ENCODE measurements at regions not wholly inside any gene's neighbourhood (a gene's known extent, or its start where the extent isn't known, plus 50 kb on each side); places are given as distances from the start of the nearest gene placed in this dataset.

DNA sequence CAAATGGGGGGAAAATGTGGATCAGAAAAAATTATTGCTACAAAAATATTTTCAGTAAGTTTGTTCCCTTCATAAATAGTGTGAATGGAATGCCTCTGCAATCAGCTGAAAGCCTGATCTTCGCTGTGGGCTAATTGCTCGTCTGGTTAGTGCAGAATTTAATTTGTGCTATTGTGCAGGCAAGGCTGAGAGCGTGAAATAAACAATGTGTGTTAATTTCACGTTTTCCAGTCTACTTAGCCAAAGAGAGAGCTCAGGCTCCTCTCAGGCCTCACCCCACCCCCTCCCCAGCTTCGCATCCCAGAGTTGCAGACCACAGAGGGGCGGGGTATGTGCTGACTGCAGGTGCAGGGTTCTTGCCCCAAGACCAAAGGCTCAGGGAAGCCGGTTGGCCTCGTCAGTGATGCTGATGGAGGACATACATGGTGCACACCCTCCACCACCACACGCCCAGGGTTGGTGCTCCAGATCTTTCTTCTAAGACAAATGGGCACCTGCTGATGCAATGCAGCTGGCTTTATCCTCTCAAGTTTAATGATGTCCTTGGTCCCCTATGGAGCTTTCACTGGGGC, 302.6 kb upstream of the SLC14A2 start:
- no peaks in the 10 kb centered on the region for H3K9me2 ChIP-seq (replicated peaks; ENCODE audit: low read length)
- no peaks in the 10 kb centered on the region for H3K27me3 ChIP-seq (ENCODE audit: low read length)
- no peak for DNase-seq
- H3K9ac ChIP-seq (ENCODE audit: low read length): no peak overlapping the region
- no peak for TF ChIP-seq CTCF (conservative IDR thresholded peaks at IDR 0.05; ENCODE audit: low read depth, low read length)
- no peak for TF ChIP-seq EZH2phosphoT487 (IDR thresholded peaks at IDR 0.05; ENCODE audit: borderline replicate concordance, low read length)
- no peak for TF ChIP-seq EZH2 (IDR thresholded peaks at IDR 0.05; ENCODE audit: low read length, unreplicated experiment)
- intact Hi-C loops (cut with micrococcal nuclease): no loop called here
- no peak overlapping the region for H3K4me3 ChIP-seq (ENCODE audit: low read length)
- BruUV-seq (replicated peaks): no TSS peak
- no peaks in the 10 kb centered on the region for H3K4me1 ChIP-seq (ENCODE audit: insufficient read depth, low read length)
- POLR2A ChIA-PET (ENCODE audit: unreplicated experiment): no interaction called here
- no peaks in the 10 kb centered on the region for H3K79me2 ChIP-seq (ENCODE audit: low read length)
- H4K20me1 ChIP-seq (ENCODE audit: low read length): no peaks in the 10 kb centered on the region
- no peaks in the 10 kb centered on the region for H3K36me3 ChIP-seq (ENCODE audit: low read depth, low read length)
- no peak overlapping the region for H3K4me2 ChIP-seq (ENCODE audit: low read length)
- ATAC-seq: no peak
- H3K9me3 ChIP-seq (ENCODE audit: low read length): no peaks in the 10 kb centered on the region
- CTCF ChIA-PET: no interaction called here
- no peak overlapping the region for H2AFZ ChIP-seq (ENCODE audit: low read length)
- no peak overlapping the region for H3K27ac ChIP-seq (ENCODE audit: low read length)
- no peaks in the 10 kb centered on the region for H3F3A ChIP-seq (ENCODE audit: low read length, unreplicated experiment)

DNA sequence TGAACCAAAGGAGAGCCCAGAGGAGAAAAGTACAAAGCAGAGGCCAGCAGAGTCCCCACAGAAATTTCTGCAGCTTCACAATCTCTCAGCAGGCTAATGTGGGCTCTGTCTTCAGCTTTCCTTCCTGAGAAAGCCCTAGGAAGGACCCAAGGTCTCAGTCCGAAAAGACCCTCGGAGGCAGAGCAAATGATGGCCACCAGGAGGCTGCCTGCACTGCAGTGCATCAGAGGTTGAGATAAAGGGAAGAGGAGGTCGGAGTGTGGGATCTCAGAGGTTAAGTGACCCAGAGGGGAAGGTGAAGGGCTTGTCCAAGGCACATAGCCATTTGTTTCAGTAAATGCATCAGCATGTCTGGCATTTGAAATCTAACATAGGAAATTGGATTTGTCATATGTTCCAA, 299.1 kb upstream of the SLC14A2 start:
- Histone ChIP-seq H3K4me2 (ENCODE audit: low read length) (no peak overlapping the region), H3K79me2 (ENCODE audit: low read length) (no peaks in the 10 kb centered on the region), H3K9me3 (ENCODE audit: low read length) (no peaks in the 10 kb centered on the region), H4K20me1 (ENCODE audit: low read length) (no peaks in the 10 kb centered on the region), H3K9me2 (replicated peaks; ENCODE audit: low read length) (no peaks in the 10 kb centered on the region), H3K9ac (ENCODE audit: low read length) (no peak overlapping the region), H3K27ac (ENCODE audit: low read length) (no peak overlapping the region), H2AFZ (ENCODE audit: low read length) (no peak overlapping the region), H3K4me3 (ENCODE audit: low read length) (no peak overlapping the region), H3K4me1 (ENCODE audit: insufficient read depth, low read length) (no peaks in the 10 kb centered on the region), H3F3A (ENCODE audit: low read length, unreplicated experiment) (no peaks in the 10 kb centered on the region), H3K27me3 (ENCODE audit: low read length) (no peaks in the 10 kb centered on the region), H3K36me3 (ENCODE audit: low read depth, low read length) (no peaks in the 10 kb centered on the region)
- BruUV-seq (replicated peaks): no TSS peak
- ATAC-seq: no peak
- intact Hi-C loops (cut with micrococcal nuclease): loop anchor here (5.0 kb wide), 1 partner anchor 39 kb away; no protein-coding TSS in a partner anchor
- DNase-seq: no peak
- CTCF ChIA-PET: no interaction called here
- no peak for TF ChIP-seq EZH2phosphoT487 (IDR thresholded peaks at IDR 0.05; ENCODE audit: borderline replicate concordance, low read length)
- 0 out of 2 replicates have a peak, but pooled peaks have one; percentile 16 for TF ChIP-seq CTCF (conservative IDR thresholded peaks at IDR 0.05; ENCODE audit: low read depth, low read length)
- POLR2A ChIA-PET (ENCODE audit: unreplicated experiment): interaction anchor here (0.6 kb wide), 1 partner anchor 123 kb away, joined by 3 read pairs; no protein-coding TSS in a partner anchor

DNA sequence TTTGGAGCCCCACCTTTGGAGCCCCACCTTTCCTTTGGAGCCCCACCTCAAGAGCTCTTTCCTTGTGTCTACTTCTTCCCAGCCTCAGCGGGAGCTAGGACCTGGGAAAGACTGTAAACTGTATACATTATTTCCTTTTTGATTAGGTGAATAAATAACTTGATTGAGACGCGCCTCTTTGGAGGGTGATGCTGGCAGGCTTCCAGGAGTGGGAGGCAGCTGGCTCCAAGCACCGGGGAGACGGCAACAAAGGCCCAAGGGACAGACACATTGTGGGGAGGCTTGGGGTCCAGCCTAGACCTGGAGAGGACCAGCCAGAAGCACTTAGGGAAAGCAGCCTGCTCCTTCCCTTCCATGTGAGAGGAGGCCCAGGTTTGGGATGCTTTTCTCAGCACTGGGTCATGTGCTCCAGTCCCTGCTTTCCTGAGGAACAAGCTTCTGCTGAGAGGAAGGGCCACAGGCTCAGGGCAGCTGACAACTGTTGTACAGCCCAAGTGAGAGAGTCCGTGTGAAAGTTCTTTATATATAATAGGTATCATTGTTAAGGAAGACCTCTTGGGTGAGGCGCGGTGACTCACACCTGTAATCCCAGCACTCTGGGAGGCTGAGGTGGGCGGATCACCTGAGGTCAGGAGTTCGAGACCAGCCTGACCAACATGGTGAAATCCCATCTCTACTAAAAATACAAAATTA, 297.2 kb upstream of the SLC14A2 start:
- no peak overlapping the region for H3K27ac ChIP-seq (ENCODE audit: low read length)
- TF ChIP-seq EZH2phosphoT487 (IDR thresholded peaks at IDR 0.05; ENCODE audit: borderline replicate concordance, low read length) (no peak), CTCF (conservative IDR thresholded peaks at IDR 0.05; ENCODE audit: low read depth, low read length) (no peak), EZH2 (IDR thresholded peaks at IDR 0.05; ENCODE audit: low read length, unreplicated experiment) (no peak)
- H3F3A ChIP-seq (ENCODE audit: low read length, unreplicated experiment): no peaks in the 10 kb centered on the region
- intact Hi-C loops (cut with micrococcal nuclease): loop anchor here (5.0 kb wide), 1 partner anchor 41 kb away; no protein-coding TSS in a partner anchor
- no TSS peak for BruUV-seq (replicated peaks)
- no peaks in the 10 kb centered on the region for H3K27me3 ChIP-seq (ENCODE audit: low read length)
- no peak overlapping the region for H2AFZ ChIP-seq (ENCODE audit: low read length)
- no peaks in the 10 kb centered on the region for H4K20me1 ChIP-seq (ENCODE audit: low read length)
- H3K4me1 ChIP-seq (ENCODE audit: insufficient read depth, low read length): no peaks in the 10 kb centered on the region
- ChIA-PET POLR2A (ENCODE audit: unreplicated experiment) (no interaction called here), CTCF (no interaction called here)
- no peaks in the 10 kb centered on the region for H3K9me3 ChIP-seq (ENCODE audit: low read length)
- H3K4me3 ChIP-seq (ENCODE audit: low read length): no peak overlapping the region
- H3K36me3 ChIP-seq (ENCODE audit: low read depth, low read length): no peaks in the 10 kb centered on the region
- H3K79me2 ChIP-seq (ENCODE audit: low read length): no peaks in the 10 kb centered on the region
- H3K9ac ChIP-seq (ENCODE audit: low read length): no peak overlapping the region
- DNase-seq: peak; percentile 4
- H3K4me2 ChIP-seq (ENCODE audit: low read length): no peak overlapping the region
- ATAC-seq: no peak
- no peaks in the 10 kb centered on the region for H3K9me2 ChIP-seq (replicated peaks; ENCODE audit: low read length)

Measured in PC-3 (cell line).